Rectal smooth muscle tissue (tissue), 1 donor: ENCODE measurements at regions not wholly inside any gene's neighbourhood (a gene's known extent, or its start where the extent isn't known, plus 50 kb on each side); places are given as distances from the start of the nearest gene placed in this dataset.

Experiments used
- H3K27ac ChIP-seq: one replicate; pipeline ENCODE4 v1.7.0; 2013; ENCODE audit warnings: low read depth, low read length, inconsistent platforms
- H3K27me3 ChIP-seq: one replicate; pipeline ENCODE4 v1.7.0; 2013; ENCODE audit warnings: low read length; ENCODE audit not compliant: control insufficient read depth, insufficient read depth
- H3K36me3 ChIP-seq: one replicate; pipeline ENCODE4 v1.7.0; 2013; ENCODE audit warnings: low read length; ENCODE audit not compliant: control insufficient read depth, insufficient read depth
- H3K4me1 ChIP-seq: one replicate; pipeline ENCODE4 v1.7.0; 2013; ENCODE audit warnings: low read length; ENCODE audit not compliant: control insufficient read depth, insufficient read depth
- H3K4me3 ChIP-seq: one replicate; pipeline ENCODE4 v1.7.0; 2013; ENCODE audit warnings: low read length
- H3K9ac ChIP-seq: one replicate; pipeline ENCODE4 v1.7.0; 2013; ENCODE audit warnings: low read length

DNA sequence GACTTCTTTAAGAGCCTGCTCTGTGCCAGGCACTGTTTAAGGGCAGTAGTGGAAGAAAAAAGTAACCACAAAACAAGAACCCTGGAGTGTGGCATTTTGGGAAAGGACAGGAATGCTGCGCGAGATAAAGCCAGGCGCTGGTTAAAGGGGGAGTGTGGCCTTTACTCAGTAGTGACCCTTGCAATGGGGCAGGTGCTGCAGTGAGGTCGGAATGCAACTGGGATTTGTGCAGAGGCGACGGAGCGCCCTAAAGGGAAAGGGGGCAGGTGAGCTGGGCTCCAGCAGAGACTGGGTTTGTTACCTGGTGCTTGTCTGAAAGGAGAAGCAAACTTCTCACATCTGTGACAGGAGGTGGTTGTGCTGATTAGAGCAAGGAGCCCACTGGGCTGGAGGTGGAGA, 263.6 kb downstream of the ACTR3B start:
- no peak overlapping the region for H3K4me3 ChIP-seq
- no peak overlapping the region for H3K9ac ChIP-seq
- H3K27me3 ChIP-seq: no peaks in the 10 kb centered on the region
- no peaks in the 10 kb centered on the region for H3K4me1 ChIP-seq
- no peaks in the 10 kb centered on the region for H3K36me3 ChIP-seq
- H3K27ac ChIP-seq: no peak overlapping the region

DNA sequence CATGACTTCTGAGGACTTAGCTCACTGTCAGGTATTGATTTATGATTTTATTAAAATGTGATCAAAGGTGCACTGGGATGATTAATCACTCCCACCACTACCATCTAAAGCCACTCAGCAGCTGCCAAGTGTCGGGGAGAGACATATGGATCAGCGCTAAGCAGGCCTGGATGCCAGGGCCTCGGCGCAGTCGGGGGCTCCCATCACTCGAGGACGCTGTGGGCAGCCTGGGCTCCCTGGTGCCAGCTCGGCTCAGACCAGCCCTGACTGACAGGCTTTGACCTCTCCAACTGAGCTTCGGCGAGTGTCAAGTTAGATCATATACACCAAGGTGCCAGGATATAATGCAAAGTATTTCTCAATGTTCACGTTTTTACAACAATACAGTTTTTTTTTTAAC, 267.7 kb downstream of the ACTR3B start:
- Histone ChIP-seq H3K4me1 (no peaks in the 10 kb centered on the region), H3K9ac (no peak overlapping the region), H3K36me3 (no peaks in the 10 kb centered on the region), H3K27ac (no peak overlapping the region), H3K27me3 (no peaks in the 10 kb centered on the region), H3K4me3 (no peak overlapping the region)

DNA sequence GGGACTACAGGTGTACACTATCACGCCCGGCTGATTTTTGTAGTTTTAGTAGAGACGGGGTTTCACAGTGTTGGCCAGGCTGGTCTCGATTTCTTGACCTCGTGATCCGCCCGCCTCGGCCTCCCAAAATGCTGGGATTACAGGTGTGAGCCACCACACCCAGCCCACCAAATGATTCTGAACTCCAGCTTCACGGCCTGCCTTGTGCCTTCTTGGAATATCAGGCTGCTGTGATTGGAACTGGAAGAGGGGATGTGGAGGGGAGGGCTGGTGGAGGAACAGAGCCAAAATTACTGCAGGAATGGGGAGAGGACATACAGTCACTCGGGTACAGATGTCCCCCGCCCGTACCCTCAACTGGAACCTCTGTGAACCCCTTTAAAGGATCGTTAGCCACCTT, 268.4 kb downstream of the ACTR3B start:
- Histone ChIP-seq H3K4me3 (no peak overlapping the region), H3K27ac (no peak overlapping the region), H3K36me3 (no peaks in the 10 kb centered on the region), H3K9ac (no peak overlapping the region), H3K27me3 (no peaks in the 10 kb centered on the region), H3K4me1 (no peaks in the 10 kb centered on the region)

DNA sequence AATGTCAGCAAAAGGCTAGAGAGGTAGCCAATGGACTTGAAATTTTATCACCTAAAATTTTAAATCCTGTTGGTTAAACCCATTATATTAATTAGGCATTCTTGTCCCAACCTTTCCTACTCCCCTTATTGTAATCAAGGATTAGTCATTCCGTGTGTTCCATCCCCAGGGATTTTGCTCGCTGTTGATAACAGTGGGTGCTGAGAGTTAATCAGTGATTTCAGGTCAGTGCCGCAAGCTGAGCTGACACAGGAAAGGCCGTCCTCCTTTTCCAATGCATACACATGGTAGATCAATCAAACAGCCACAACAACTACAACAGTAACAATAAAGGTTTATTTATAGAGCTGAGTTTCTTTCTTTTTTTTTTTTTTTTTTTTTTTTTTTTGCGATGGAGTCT, 271.4 kb downstream of the ACTR3B start:
- H3K9ac ChIP-seq: no peak overlapping the region
- no peaks in the 10 kb centered on the region for H3K36me3 ChIP-seq
- H3K4me1 ChIP-seq: no peaks in the 10 kb centered on the region
- no peak overlapping the region for H3K27ac ChIP-seq
- H3K4me3 ChIP-seq: no peak overlapping the region
- H3K27me3 ChIP-seq: no peaks in the 10 kb centered on the region

DNA sequence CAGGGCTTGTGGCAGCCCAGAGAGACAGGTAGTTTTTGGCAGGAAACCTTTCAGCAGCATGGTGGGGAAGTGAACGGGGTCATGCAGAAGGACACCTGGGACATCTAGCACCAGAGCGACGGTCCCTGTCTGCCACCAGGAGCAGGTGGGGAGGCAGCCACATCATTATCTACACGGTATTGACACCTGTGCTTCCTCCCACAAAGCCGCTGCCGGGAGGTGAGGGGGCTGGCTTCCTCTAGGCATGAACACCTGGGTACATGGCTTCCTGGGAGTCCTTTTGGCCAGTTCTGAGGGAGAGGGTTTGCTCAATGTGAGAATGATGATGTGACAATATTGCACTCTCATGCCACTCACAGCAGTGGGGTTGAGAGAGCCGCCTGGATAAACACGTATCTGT, 275.2 kb downstream of the ACTR3B start:
- H3K36me3 ChIP-seq: no peaks in the 10 kb centered on the region
- H3K4me3 ChIP-seq: no peak overlapping the region
- H3K27me3 ChIP-seq: no peaks in the 10 kb centered on the region
- H3K9ac ChIP-seq: no peak overlapping the region
- no peaks in the 10 kb centered on the region for H3K4me1 ChIP-seq
- H3K27ac ChIP-seq: no peak overlapping the region

DNA sequence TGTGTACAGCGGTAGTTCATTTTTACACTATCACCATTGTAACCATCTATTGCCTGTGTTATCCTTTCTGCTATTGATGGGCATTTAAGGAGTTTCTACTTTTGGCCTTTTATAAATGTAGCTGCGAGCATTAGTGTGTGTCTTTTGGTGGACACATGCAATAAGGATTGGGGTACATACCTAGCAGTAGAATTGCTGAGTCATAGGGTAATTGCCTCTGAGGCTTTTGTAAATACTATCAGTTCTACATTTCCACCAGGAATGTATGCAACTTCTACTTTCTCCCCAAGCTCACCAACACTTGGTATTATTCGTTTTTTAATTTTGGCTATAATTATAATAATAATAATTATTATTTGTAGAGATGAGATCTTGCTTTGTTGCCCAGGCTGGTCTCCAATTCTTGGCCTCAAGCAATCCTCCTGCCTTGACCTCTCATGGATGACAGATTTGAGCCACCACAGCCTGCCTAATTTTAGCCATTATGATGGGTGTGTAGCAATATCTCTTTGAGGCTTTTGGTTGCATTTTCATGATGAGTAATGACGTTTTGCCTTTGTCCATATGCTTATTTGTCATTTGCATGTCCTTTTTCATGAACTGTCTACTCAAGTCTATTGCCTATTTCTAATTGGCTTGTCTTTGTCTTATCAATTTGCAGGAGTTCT, 277.0 kb downstream of the ACTR3B start:
- Histone ChIP-seq H3K4me1 (no peaks in the 10 kb centered on the region), H3K27ac (no peak overlapping the region), H3K4me3 (no peak overlapping the region), H3K9ac (no peak overlapping the region), H3K36me3 (no peaks in the 10 kb centered on the region), H3K27me3 (no peaks in the 10 kb centered on the region)

DNA sequence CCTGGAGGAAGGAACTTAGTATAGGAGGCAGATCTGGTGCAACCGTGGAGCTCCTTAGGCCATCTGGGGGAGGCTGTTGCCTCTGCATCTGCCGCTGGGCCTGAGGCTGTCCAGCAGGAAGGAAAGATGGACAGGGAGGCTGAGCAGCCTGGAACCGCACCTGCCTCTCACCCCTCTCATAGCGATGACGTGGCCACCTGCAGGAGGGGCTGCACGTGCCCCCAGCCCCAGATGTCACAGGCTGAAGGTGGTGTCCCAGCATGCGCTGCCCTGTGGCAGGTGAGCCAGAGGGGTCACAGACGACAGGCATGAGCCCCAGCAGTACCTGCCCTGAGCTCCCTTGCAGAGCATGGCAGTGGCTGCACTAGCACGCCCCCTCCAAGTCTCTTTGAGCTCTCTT, 283.9 kb downstream of the ACTR3B start:
- Histone ChIP-seq H3K4me3 (no peak overlapping the region), H3K27ac (no peak overlapping the region), H3K9ac (no peak overlapping the region), H3K36me3 (no peaks in the 10 kb centered on the region), H3K4me1 (no peaks in the 10 kb centered on the region), H3K27me3 (no peaks in the 10 kb centered on the region)

DNA sequence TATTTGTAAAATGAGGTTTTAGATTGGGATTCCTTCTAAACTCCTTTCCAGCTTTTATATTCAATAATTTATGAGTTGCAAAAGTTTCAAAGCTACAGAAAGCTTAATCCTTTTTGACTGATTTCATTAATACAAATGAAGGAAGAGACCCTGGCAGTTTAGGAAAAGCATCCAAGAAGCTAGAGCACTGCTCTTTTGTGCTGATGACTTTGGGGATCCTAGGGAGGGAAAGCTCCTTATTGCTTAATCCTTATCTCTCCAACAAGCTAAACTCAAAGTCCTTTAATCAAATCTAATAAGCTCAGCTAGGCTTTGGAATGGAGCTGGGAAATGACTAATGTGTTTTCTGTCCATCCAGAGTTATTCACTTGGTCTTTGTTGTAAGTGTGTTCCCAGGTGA, 285.4 kb downstream of the ACTR3B start:
- no peaks in the 10 kb centered on the region for H3K27me3 ChIP-seq
- H3K4me1 ChIP-seq: no peaks in the 10 kb centered on the region
- H3K27ac ChIP-seq: no peak overlapping the region

DNA sequence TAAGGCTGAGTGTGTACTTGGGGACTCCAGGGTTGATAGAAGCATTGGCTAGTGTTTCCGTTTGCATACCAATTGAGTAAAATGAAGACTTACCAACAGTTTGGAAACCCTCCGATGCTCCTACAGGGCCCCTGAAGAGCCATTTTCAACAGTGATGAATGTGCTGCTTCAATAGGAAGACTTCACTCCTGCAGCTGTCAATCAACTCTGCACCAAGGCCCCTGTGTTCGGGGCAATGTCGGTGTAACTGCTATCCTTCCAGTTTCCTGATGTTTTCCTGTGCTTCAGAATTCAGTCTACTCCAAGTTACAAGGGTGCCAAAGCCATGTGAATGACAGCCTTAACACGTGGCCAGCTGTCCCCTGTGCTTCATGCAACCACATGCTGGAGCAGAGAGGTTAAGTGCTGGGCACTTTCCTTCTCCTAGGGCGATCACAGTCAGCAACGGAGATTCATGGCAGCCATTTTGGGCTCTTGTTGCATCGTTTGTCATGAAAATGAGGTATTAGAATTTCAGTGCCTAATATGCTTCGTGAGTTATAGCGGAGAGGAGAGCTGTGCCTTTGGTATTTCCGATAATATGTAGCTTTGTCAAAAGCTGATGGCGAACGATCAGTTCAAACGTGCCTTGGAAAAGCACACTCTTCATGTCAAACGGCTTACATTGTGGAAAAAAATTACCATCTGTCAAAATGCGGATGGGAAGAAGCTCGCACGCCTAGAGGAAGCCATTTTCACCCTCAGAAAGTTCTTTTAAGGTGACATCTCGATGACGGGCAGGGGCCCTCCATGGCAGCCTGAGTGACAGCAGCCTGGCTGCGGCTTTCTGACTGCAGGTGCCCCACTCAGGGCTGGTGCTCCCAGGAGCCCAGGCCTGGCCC, 287.8 kb downstream of the ACTR3B start:
- no peaks in the 10 kb centered on the region for H3K36me3 ChIP-seq
- no peak overlapping the region for H3K27ac ChIP-seq
- no peak overlapping the region for H3K4me3 ChIP-seq
- H3K27me3 ChIP-seq: no peaks in the 10 kb centered on the region
- H3K9ac ChIP-seq: no peak overlapping the region
- H3K4me1 ChIP-seq: no peaks in the 10 kb centered on the region

More for the DNA sequence above, 285.4 kb downstream of the ACTR3B start:
- Histone ChIP-seq H3K9ac (no peak overlapping the region), H3K4me3 (no peak overlapping the region), H3K36me3 (no peaks in the 10 kb centered on the region)

DNA sequence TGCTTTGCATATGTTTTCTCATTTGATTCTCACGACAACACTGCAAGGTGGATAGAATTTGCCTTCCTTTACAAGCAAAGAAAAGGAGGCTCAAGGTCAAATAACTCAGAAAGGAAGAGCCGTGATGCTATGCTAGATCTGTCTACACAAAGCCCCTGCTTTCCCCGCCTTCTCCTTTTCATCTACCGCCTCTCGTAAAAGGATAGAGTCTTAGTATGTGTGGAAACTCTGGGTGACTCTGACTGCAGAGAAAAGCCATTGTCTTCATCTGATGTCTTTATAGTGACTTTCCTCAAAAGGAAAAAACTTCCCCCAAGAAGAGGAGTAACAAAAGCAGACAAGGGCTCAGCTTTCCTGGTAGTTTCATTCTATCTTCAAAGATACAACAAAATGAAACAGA, 292.7 kb downstream of the ACTR3B start:
- Histone ChIP-seq H3K4me3 (no peak overlapping the region), H3K4me1 (no peaks in the 10 kb centered on the region), H3K27me3 (no peaks in the 10 kb centered on the region), H3K36me3 (no peaks in the 10 kb centered on the region), H3K9ac (no peak overlapping the region), H3K27ac (no peak overlapping the region)

DNA sequence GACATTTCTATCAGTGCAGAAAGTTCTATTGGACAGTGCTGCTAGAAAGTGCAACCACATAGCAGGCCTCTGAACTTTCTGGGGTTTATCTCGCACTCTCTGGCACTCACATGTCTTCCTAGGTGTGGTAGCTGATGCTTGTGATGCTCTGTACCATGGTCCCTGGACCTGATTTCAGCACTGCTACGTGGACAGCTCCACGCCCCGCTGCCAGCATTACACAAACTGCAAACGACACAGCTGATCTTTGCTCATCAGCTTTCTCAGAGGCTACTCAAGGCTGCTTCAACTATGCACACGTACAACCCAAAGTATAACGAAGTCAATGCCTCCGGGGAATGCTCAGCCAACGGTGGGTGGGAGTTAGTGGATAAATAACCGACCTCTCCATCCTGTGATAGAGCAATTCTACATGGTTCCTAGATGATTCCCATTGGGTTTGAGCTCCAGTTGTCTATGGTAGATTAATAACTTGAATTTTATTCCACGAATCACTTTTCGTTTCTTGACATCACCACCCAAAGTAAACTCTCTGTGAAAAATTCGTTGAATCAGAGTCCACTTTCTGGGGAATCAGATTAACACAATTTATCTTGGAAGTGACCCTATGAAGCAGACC, 302.5 kb downstream of the ACTR3B start:
- Histone ChIP-seq H3K27me3 (no peaks in the 10 kb centered on the region), H3K36me3 (no peaks in the 10 kb centered on the region), H3K9ac (no peak overlapping the region), H3K4me3 (no peak overlapping the region), H3K27ac (no peak overlapping the region), H3K4me1 (no peaks in the 10 kb centered on the region)

DNA sequence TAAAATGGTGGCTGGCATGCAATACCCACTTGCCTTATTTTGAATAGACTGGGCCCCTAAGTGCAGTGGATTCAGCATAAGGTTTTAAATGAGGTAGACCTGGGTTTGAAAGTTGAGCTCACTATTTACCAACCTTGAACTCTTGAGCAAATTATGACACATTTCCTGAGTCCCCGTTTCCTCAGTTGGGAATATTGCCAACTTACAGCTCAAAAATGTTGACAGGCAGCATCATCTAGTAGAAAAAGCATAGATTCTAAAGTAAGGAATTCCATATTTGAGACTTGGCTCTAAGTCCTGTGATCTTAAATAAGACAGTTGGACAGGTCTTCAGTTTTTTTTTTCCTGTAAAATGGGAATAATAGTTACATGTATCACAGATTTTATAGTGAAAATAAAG, 305.5 kb downstream of the ACTR3B start:
- H3K27me3 ChIP-seq: no peaks in the 10 kb centered on the region
- no peaks in the 10 kb centered on the region for H3K36me3 ChIP-seq
- H3K27ac ChIP-seq: no peak overlapping the region
- H3K4me1 ChIP-seq: no peaks in the 10 kb centered on the region
- H3K9ac ChIP-seq: no peak overlapping the region
- no peak overlapping the region for H3K4me3 ChIP-seq
